SK-N-MC (cell line): ENCODE measurements at regions not wholly inside any gene's neighbourhood (a gene's known extent, or its start where the extent isn't known, plus 50 kb on each side); places are given as distances from the start of the nearest gene placed in this dataset.

Experiments
- DNase-seq: peaks from one replicate; pipeline ENCODE4 v3.0.0-alpha.2; 2011; ENCODE audit warnings: low read depth, low spot score
- H3K27ac ChIP-seq: fragments of 200-600 bp; sonication (generic); 2 replicates; pipeline ENCODE4 v1.5.1; 2016; ENCODE audit warnings: mixed run types
- H3K36me3 ChIP-seq: fragments of 200-600 bp; sonication (generic); 2 replicates; pipeline ENCODE4 v1.6.1; 2017; ENCODE audit warnings: antibody characterized with exemption, low read length, mixed read lengths; ENCODE audit not compliant: insufficient read depth
- H3K4me3 ChIP-seq: fragments of 200-600 bp; sonication (generic); 2 replicates; pipeline ENCODE4 v1.5.1; 2016
- H3K9ac ChIP-seq: fragments of 200-600 bp; sonication (generic); 2 replicates; pipeline ENCODE4 v1.8.0; 2017; ENCODE audit warnings: mixed run types, mixed read lengths; ENCODE audit not compliant: insufficient read length
- H3K9me3 ChIP-seq: fragments of 200-600 bp; sonication (generic); 2 replicates; pipeline ENCODE4 v1.6.1; 2017; ENCODE audit warnings: low read depth, mild to moderate bottlenecking, antibody characterized with exemption, low read length, moderate library complexity, mixed read lengths
- EZH2 ChIP-seq: fragments of 200-600 bp; sonication (generic); IDR thresholded peaks from one replicate; pipeline ENCODE4 v1.6.1; 2017; ENCODE audit warnings: antibody characterized with exemption
- FOXP2 ChIP-seq: optimal IDR thresholded peaks from 2 replicates; pipeline ENCODE3; 2011; ENCODE audit warnings: mild to moderate bottlenecking, moderate library complexity; ENCODE audit not compliant: insufficient read depth; ENCODE audit errors: extremely low read length, control extremely low read depth
- POLR2AphosphoS5 ChIP-seq: IDR thresholded peaks from 2 replicates; pipeline ENCODE4 v1.6.1; 2012; ENCODE audit warnings: mild to moderate bottlenecking, low read depth, low read length, borderline replicate concordance

DNA sequence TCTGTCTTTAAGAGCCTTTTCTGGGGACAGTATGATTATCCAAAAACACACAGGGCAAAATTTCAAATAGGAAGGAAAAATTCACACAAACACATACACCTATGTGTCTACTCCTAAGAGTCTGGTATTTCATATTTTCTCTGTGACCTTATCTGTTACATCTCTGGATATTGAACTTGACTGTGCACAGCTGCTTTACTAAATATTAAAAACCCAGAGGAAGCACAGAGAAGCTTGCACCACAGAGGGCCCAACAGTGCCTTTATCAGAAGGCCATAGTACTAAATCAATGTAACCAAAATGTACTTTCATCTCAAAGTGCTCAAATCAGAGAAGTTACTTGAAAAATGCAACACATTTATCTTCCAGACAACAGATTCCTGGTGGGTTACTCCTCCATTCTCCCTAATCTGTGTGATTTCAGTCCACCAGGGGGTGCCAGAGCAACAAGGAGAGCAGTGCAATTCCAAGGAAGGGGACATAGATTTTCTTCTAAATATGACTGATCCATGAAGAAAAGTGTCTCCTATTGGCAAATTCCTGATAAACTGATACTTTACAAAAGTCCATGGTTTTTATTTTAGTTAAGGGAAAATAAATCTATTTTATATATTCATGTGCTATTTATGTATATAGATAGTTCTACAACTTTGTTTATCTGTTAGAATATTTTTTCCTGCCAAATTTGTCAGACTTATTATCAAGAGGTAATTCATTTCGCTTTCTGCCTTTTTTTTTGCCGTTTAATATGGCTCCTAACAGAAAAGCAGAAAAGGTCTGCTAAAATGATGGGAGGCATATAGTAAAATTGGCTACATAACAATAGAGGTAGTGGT lies 617.6 kb downstream of the LRFN5 start:
- H3K4me3 ChIP-seq, result 0 out of 2 replicates have a peak overlapping the region, but pooled peaks have one; percentile 4
- DNase-seq, result peak; percentile 76
- H3K9ac ChIP-seq, result no peak overlapping the region
- no peaks in the 10 kb centered on the region for H3K36me3 ChIP-seq
- H3K9me3 ChIP-seq, result no peaks in the 10 kb centered on the region
- TF ChIP-seq FOXP2 (no peak), EZH2 (no peak), POLR2AphosphoS5 (no peak)
- peak overlapping the region; percentile 76 for H3K27ac ChIP-seq

DNA sequence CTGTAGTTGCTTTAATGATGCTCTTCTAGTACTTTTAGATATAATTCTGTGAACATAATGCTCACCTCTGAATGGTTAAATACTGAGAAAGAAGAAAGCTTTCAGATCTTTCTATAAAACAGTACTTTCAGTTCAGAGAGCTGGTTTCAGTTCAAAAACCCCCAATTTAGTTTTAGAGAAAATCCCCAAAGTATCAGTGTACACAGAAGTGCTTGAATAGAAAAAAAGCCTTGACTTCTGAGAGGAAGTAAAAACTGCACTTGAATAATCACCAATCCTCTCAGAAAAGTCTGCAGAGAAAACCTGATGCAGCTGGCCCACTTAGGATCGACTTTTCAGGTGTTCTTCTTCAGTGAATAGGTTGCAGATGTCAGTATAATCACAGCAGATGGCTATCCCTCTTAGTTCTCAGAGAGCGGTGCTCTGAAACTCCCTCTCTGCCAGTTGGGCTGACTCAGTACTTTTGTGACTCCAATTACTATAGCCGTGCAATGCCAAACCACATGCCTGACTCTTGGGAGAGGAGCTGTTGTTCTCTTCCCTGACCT lies 616.3 kb downstream of the LRFN5 start:
- H3K36me3 ChIP-seq, result no peaks in the 10 kb centered on the region
- peak; percentile 58 for DNase-seq
- H3K4me3 ChIP-seq, result peak overlapping the region; percentile 49; the same call in 1 of the 2 replicates
- peak overlapping the region; percentile 53 for H3K9ac ChIP-seq
- no peaks in the 10 kb centered on the region for H3K9me3 ChIP-seq
- TF ChIP-seq POLR2AphosphoS5 (no peak; the same call in 1 of the 2 replicates), FOXP2 (no peak), EZH2 (no peak)
- peak overlapping the region; percentile 76 for H3K27ac ChIP-seq

DNA sequence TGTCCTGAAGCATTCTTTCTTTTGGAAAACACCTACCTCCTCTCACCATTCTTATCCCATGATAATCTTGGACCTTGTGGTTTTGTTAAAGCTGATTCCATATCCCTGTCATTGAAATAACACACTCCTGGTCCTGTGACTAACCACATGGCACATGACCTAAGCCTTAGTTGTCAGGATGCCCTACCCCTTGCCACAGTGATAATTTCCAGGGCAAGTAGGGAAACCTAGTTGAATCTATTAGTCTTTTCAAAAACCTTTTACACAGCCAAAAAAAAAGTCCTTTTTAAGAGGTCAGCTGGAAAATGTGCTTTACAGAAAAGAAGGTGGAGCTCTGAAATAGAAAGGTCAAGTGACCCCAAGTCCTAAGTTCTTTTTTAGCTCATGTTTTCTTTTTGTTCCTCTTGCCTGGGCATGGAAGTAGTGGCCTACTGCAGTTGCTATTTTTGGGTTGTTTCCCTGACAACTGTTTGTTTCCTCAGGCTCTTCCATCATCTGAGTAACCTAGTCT lies 608.4 kb downstream of the LRFN5 start:
- H3K4me3 ChIP-seq, result no peak overlapping the region
- no peaks in the 10 kb centered on the region for H3K9me3 ChIP-seq
- DNase-seq, result no peak
- H3K27ac ChIP-seq, result no peak overlapping the region
- H3K9ac ChIP-seq, result no peak overlapping the region
- TF ChIP-seq EZH2, result no peak
- TF ChIP-seq FOXP2, result no peak
- no peak for TF ChIP-seq POLR2AphosphoS5
- H3K36me3 ChIP-seq, result no peaks in the 10 kb centered on the region

DNA sequence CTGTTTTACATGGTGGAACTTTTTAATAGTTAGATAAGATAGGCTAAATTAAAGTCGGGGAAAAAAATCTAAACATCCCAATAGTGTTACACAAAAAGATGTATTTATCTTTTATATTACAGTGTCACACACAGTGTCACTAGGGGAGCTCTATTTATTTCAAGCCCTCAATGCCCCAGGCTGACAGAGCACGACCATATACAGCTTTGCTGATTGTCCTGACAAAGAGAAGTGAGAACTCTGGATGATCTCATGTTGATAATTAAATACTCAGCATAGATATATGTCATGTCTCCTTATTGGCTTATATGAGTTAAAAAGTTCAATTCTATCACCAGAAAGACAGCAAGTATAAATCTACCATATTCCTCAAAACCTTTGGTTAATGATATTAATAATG lies 594.3 kb downstream of the LRFN5 start:
- no peak for DNase-seq
- Histone ChIP-seq H3K36me3 (no peaks in the 10 kb centered on the region), H3K27ac (no peak overlapping the region), H3K9ac (no peak overlapping the region), H3K9me3 (no peaks in the 10 kb centered on the region), H3K4me3 (no peak overlapping the region)
- TF ChIP-seq FOXP2 (no peak), POLR2AphosphoS5 (no peak), EZH2 (no peak)

DNA sequence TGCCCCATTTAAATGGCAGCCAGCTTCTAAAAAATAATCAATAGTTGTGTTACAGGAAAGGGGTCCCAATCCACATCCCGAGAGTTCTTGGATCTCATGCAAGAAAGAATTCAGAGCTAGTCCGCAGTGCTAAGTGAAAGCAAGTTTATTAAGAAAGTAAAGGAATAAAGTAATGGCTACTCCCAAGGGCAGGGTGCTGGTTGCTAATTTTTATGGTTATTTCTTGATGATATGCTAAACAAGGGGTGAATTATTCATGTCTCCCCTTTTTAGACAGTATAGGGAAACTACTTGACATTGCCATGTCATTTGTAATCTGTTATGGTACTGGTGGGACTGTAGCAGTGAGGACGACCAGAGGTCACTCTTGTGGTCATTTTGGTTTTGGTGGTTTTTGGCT lies 591.3 kb downstream of the LRFN5 start:
- Histone ChIP-seq H3K4me3 (no peak overlapping the region), H3K36me3 (no peaks in the 10 kb centered on the region), H3K27ac (no peak overlapping the region), H3K9ac (no peak overlapping the region), H3K9me3 (no peaks in the 10 kb centered on the region)
- TF ChIP-seq EZH2, result no peak
- no peak for TF ChIP-seq FOXP2
- TF ChIP-seq POLR2AphosphoS5, result no peak
- no peak for DNase-seq

DNA sequence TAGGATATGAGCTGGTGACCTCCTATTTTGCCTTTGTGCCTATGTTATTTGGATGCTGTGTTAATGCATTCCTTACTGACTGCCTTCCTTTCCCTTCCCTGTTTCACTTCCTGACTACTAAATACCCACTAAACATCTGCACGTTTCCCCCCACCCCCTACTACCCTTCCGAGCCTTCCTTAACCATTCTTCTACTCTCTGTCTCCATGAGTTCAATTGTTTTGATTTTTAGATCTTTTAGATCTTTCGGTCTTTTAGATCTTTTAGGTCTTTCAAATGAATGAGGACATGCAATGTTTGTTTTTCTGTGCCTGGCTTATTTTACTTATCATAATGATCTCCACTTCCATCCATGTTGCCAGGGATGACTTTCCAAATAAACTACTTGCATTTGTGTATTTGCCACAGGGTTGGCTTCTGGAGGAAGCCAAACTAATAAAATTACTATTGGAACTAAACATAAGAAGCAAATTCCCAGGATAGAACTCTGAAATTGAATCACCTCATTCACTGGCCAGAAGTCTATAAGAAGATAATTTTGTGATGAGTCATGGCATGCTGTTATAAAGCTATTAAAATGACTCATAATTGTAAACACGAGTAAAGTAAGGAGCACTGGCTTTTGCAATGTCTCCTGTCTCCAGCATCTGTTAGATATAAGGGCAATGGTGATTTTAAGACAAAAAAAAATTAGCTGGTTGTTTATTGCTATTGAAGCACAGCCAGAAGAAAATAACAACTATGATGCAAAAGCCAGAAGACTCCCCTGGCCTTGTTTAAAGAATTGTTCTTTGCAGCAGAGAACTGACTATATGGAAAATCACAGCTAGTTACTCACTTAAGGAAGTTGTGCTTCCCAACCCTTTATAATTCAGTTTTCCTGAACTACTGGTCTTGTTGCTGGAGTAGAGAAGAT lies 586.3 kb downstream of the LRFN5 start:
- no peak for TF ChIP-seq EZH2
- TF ChIP-seq POLR2AphosphoS5, result no peak
- TF ChIP-seq FOXP2, result no peak
- peak overlapping the region; percentile 71 for H3K27ac ChIP-seq
- no peaks in the 10 kb centered on the region for H3K9me3 ChIP-seq
- no peak overlapping the region for H3K9ac ChIP-seq
- peak; percentile 22 for DNase-seq
- H3K4me3 ChIP-seq, result peak overlapping the region; percentile 16; the same call in 1 of the 2 replicates
- H3K36me3 ChIP-seq, result no peaks in the 10 kb centered on the region

DNA sequence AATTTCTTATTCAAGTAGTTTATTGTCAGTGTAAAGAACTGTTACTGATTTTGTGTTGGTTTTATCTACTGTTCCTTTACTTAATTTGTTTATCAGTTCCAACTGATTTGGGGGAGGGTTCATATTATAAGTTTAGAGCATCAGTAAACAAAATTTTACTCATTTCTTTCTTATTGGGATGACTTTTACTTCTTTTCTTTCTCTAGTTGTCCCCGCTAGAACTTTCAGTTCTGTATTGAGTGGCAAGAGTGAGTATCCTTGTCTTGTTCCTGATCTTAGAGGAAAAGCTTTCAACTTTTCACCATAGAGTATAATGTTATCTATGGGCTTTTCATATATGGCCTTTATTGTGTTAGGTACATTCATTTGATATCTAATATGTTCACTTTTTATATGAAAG lies 584.1 kb downstream of the LRFN5 start:
- TF ChIP-seq FOXP2 (no peak), POLR2AphosphoS5 (no peak), EZH2 (no peak)
- Histone ChIP-seq H3K27ac (no peak overlapping the region), H3K4me3 (no peak overlapping the region), H3K9me3 (no peaks in the 10 kb centered on the region), H3K9ac (no peak overlapping the region), H3K36me3 (no peaks in the 10 kb centered on the region)
- no peak for DNase-seq

DNA sequence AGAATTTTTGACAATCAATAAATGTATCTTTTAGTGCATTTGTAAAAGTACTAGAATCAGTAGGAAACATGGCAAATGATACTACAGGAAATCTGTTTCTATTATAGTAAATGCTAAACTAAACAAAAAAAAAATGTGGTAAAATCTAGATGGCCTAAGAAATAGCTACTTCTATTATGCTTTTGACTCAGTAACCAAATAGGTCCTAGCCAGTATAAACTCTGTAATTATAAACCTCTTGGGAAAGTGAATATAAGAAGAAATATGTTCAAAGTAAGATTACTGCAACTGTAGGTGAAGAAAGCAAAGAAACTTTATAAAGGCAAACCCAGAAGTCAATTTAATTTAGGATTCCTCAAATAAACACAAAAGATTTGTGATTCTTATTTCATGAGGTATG lies 581.2 kb downstream of the LRFN5 start:
- Histone ChIP-seq H3K36me3 (no peaks in the 10 kb centered on the region), H3K9me3 (no peaks in the 10 kb centered on the region), H3K4me3 (no peak overlapping the region), H3K9ac (no peak overlapping the region), H3K27ac (no peak overlapping the region)
- no peak for TF ChIP-seq FOXP2
- TF ChIP-seq EZH2, result no peak
- no peak for TF ChIP-seq POLR2AphosphoS5
- no peak for DNase-seq
